Iris pigment epithelial cell (primary cell): ENCODE measurements at regions not wholly inside any gene's neighbourhood (a gene's known extent, or its start where the extent isn't known, plus 50 kb on each side); places are given as distances from the start of the nearest gene placed in this dataset.
"Not testable (repeated sequence)": the region's sequence is repeated elsewhere in the genome, so short reads cannot be mapped to it uniquely, and the experiment has no call there.

Experiments used
- DNase-seq: peaks from one replicate; pipeline ENCODE4 v3.0.0-alpha.2; 2011; ENCODE audit warnings: low read depth

DNA sequence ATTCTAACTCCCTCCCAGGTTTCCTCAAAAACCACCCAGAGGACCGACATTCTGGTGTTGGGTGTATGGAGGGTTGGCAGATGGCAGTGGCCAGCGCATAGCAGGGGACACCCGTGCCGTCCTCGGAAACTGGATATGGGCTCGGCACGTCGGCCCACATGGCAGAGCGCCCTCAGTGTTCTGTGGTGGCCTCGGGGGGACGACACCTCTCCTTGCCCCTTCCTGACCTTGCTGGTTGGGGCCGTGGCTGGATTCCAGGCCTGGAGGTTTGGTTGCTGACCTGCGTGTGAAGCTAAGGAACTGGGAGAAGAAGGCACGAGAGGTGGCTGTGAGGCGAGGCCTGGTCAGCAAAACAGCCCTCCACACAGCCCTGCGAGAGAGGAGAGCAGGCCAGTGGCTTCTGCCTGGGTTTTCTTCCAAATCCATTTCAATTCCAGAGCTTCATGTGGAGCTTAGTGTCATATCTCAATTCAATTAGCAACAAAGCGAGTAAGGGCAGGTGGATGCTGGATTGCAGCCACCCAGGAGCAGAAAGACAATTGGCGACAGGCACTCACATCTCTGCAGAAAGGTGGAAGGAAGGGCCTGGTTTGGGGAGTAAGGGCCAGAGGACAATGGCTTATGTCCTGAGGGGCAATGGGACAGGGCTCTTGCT, 478.4 kb downstream of the BRD1 start:
- DNase-seq, result no peak

DNA sequence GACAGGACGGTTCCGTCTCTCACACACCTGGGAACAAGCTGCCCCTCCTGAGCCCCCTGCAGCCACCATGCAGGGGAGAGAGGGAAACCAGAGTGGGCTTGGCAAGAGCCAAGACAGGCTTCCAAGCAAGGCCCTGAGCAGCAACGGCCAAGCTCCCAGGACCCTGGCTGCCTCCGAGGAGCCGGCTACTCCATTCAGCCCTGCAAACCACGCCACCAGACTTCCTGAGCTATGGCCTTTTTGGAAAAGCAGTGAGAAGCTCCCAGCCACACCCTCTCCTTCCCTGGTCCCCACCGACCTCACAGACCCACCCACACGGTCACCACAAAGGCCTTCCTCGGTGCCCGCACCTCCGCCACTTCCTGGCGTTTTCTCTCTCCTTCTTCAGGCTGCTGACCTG, 479.0 kb downstream of the BRD1 start:
- no peak for DNase-seq

DNA sequence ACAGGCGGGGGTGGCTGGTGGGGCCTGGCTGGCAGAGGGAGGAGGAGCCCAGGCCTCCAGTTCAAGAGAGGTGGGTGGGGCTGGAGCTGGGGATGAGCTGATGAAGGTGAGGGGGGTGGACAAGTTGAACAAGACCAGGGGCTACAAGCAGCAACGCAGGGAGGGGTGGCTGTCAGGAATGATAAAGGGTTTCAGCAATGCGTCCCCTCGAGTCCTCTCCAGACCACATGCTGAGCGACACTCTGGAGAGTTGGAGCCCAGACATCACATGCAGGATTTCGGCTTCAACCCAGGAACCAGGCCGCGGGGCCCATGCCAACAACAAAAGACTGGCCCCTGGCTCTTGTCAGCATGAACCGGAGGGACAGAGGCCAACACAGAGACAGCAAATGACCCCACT, 480.3 kb downstream of the BRD1 start:
- no peak for DNase-seq

DNA sequence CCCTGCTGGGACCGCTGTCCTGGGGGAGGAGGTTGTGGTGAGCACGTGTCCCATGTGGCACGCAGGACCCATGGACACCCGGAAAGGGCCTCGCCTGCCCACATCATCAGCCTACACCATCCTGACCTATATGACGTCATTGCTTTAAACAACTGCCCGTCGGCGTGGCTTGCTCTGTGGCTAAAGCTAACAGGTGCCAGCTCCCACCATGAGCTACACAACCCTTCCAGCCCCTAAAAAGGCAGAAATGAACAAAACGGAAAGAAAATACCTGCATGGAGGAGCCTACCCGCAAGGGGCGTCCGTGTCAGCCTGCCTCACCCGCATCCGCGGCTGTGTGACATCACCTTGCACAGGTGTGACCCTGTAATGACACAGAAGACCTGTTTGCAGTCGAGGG, 481.8 kb downstream of the BRD1 start:
- no peak for DNase-seq

DNA sequence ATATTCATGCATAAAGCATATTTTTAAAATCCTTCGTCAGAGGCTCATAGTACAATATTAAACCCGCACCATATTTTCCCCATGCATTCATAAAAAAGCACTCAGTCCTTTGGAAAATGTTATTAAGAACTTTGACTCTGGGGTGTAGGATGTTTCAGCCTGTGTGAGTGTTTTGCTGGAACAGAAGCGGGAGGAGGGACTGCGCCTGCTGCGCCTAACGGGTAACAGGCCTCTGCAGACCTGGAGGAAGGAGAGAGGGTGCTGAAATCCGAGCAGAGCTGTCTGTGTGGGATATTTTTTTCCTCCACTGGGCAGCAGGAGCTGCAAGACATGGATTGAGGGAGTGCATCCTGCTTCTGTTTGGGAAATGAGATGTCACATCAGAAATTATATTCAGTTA, 483.0 kb downstream of the BRD1 start:
- no peak for DNase-seq

DNA sequence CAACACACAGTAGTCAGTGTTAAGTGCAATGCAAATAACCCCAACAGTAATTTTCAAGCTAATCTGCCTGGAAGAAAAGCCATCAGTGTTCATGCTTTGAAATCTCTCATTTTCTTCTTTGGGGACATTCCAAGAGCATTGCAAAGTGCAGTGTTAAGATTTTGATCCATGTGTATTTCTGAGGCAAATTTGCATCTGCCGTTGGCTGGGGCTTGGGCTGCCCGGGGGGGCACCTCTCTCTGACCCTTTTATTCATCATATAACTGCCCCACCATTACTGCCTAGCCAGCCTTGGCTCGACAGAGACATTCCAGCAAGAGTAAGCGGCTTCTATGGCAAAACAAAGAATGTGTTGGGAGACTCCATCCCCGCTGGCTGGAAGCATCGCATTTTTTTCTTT, 483.5 kb downstream of the BRD1 start:
- DNase-seq, result no peak

DNA sequence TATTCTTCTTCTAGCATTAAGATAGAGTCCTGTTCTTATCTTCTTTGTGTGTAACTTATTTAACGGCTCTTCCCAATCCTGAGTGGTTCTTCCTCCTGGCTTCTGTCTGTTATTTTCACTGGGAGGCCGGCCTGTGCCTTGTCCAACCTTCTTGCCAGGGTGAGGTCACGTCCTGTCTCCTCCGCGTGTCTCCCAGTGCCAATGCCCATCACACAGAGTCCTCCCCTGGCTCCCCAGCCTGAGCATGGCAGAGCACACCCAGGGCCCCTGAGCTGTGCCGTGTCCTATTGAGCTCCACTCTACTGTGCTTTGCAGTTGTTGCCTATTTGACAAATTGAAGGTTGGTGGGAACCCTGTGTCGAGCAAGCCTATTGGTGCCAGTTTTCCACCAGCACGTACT, 487.3 kb downstream of the BRD1 start:
- no peak for DNase-seq

DNA sequence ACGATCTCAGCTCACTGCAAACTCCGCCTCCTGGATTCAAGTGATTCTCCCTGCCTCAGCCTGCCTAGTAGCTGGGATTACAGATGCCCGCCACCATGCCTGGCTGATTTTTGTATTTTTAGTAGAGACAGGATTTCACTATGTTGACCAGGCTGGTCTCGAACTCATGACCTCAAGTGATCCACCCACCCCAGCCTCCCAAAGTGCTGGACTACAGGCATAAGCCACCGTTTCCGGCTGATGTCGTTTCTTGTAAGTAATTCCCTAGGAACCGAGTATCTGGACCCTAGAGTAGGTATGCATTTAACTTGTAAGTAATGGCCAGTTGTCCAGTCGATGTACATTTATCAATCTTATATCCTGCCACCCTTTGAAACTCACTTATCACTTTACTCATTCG, 491.2 kb downstream of the BRD1 start:
- DNase-seq, result not testable (repeated sequence)

DNA sequence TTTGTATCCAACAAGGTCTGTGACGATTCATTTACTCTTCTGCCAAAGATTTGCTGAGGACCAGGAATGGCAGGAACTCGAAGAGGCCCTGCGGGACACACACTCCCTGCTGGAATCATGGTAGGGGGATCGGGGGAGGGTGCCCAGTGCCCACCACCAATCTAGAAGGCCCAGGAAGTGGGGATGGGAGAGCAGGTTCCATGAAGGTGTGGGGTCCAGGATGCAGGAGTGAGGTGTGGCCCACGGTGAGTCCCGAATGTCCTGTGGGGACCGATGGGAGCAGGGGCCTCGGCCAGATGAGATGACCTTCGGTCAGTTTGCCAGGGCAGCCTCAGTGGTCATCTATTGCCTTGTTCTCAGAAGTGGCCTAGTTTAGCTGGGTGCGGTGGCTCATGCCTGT, 492.7 kb downstream of the BRD1 start:
- no peak for DNase-seq

DNA sequence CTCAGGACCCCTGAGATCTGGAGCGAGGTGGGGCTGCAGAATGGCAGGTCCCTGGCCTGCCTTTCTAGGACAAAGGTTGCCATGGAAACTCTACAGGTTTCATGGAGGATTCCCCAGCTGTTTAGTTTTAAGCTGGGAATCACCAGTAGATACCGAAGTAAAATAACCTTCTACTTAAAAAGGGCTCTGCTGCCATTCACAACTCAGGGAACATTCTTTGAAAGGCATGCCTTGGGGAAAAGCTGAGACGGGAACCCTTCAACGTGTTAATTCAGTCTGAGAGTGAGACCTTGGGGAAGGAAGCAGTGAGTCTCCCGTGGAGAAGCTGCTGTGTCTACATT, 493.3 kb downstream of the BRD1 start:
- DNase-seq, result no peak

DNA sequence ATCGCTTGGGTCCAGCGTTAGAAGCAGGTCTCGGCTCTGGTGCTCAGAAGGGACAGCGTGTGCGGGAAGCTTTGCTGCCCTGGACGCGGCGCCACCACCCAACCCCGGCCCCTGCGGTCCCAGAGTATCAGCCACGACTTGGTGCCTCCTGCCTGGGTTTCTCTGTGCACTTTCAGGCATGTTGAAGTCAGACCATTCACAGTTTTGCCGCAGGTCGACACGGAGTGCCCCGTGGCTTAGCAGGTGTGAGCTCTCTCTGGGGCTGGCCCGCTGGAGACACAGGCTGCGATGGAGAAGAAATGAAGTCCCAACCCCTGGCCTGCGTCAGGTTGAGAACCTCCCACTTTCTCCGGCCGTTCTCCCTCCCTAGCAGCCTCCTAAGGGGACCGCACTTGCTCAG, 494.5 kb downstream of the BRD1 start:
- DNase-seq, result no peak

DNA sequence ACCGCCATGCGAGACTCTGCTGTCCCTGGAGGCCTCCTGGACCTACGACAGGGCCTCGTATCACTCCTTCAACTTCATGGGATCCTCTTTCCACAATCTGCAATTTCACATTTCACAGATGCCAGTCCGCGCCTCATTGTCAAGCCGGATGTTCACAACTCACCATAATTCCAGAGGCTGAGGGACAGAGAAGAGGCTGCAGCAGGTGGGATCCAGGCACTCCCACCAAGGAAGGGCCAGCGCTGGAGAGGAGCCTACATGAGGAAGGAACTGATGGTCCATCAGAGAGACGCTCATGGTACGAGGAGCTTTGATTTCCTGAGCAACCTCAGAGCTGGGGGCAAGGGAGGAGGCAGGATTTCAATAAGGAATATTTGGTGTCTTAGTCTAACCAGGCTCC, 495.0 kb downstream of the BRD1 start:
- DNase-seq, result no peak

DNA sequence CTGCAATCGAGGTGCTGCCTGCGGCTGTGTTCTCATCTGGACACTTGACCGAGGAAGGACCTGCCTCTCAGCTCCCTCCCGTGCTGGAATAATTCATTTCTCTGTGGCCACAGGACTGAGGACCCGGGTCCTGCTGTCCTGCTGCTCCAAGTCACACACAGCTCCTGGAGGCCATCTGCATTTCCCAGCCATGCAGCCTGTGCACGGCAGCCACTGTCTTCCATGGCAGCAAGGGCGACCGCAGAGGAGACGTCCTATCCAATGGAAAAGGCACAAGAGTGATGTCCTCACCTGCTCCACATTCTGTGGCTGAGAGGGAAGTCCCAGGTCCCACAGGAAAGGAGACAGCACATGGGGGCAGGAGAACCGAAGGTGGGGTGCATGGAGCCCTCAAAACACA, 495.8 kb downstream of the BRD1 start:
- no peak for DNase-seq

DNA sequence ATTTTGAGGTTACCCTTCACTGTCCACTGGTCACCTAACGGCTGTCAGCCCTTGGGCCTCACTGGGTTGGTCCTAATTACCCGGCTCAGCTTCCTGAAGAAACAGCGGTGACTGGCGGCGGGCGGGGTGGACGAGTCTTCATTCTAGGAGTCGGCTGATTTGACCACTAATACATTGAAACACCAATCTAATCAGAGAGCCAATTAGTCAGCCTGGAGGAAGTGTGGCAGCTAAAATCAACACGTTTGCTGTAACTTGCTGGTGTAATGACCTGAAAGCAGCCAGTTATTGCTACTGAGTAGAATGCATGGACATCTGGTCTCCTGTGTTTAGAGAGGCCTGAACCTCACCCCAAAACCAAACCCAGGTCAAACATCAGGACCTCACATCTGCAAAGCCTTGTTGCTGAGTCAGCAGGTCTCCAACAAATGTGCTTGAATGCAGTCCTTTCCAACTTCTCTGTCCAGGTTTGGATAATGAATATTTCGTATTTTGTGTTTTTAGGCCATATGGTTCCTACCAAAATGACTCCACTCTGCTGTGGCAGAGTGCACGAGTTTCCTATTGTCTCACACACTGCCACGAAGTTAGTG, 496.4 kb downstream of the BRD1 start:
- DNase-seq, result no peak

DNA sequence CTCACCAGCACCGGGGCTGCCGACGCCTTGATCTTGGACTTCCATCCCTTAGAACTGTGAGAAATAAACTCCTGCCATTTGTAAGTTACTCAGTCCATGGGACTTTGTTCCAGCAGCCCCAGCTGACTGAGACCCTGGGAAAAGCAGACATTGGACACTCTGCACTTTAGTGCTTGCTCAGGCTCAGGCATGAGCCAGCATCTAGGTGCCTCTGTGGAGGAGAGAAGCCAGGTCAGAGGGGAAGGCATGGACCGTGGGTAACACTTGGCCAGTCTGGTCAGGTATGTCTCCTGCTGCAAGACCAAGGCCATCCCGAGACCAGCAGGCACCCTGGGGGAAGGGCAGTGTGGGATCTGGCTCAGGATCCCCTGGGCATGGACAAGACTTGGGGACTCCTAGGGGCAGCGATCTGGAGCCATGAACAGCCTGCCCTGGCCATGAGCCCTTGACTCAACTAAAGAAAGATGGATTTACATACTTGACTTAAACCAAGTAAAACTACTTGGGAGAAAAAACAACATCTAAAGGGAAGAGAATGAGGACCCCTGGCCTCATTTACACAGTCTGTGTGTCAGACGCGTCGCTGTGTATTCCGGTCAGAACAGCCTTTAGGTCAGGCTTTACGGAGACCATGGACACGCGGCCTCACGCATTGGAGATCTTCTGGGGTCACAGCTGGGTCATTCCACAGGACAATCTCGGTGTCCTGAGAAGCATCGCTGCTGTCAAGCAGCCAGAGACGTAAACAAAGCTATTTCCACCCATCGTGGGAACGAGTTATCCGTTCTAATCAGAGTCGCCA, 497.1 kb downstream of the BRD1 start:
- no peak for DNase-seq

DNA sequence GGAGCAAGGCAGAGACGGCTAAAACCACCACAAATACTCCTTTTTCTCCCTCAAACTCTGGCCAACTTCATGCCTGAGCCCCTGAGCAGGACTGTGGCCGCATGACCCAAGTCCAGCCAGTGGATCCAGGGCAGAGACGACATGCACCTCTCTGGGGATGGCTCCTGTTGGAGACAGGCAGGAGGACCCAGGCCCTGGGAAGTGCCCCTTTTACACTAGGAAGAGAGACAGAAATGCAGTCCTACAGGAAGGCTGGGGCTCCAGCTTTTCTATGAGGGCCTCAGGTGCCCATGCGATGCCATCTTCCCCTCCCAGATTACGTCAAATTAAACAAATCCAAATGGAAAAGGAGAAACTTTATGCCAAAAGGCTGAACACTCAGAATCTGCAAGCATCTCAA, 498.0 kb downstream of the BRD1 start:
- no peak for DNase-seq

DNA sequence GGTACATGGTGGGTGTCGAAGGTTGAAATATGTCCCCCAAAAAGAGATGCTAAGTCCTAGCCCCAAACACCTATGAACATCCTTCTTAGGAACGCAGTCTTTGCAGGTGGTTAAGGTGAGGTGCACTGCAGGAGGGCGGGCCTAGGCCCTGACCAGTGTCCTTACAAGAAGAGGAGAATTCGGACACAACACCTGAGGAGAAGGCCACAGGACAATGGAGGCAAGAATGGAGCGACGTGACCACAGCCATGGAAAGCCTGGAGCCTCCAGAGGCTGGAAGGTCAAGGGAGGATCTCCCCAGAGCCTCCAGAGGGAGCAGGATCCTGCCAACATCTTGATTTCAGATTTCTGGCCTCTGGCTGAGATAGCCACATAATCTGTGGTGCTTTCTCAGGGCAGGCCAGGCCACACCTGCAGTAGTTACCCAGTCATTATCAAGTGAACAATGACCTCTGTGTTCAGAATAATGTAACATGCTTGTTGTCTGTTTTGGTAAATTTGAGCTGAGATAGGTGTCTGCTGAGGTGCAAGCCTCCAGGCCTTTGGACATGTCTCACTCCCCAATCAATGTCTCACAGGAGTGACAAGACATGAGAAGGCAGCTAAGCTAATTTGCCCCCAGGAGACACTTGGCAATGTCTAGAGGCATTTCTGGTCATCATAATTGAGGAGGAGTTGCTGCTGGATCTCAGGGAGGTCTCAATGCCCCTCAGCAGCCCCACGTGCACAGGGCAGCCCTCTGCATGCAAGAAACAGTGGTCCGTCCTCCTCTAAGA, 498.9 kb downstream of the BRD1 start:
- no peak for DNase-seq

DNA sequence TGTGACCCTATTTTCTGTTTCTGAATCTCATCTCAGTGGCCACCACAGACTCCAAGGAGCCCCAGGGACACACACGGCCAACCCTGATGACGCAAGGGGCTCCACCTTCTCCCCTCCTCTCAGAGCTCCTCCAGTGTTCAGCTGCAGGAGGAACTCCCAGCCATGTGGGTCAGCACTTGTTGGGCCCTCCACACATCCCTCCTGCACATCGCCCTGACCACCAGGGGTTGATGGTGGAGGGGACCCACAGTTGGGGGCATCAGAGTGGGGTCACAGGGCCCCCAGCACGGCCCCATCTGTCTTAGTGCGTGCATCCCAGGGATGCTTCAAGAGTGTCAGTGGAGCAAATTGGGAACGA, 499.6 kb downstream of the BRD1 start:
- no peak for DNase-seq

DNA sequence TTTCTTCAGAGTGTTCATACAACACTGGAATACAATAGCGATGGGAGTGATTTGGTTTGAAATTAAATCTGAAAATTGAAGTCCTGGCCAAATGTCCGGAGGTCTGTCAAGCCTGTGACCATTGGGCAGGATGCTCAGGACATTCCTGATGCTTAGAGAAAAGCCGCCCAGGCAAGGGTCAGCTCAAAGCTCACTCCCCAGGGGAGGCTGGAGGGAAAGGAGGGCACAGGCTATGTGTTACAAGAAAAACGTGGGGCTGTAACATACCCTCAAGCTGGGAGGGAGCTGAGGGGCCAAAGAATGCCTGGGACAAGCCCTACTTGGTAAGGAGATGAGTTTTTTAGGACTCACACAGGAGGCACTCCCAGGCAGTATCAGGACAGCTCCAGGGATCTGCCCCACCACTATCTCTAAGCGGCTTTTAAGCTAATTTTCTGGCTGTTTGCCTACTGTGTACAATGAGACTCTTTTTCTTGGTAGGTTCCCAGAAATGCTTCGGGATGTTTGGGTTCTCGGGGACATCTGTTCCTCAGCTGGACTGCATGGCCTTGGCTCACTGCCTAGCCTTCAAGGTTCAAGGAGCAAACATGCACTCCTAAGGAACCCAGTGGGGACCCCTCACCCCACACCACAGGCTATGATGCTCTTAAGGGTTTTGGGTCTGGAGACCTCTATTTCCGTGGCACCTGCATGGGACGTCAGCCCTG, 500.1 kb downstream of the BRD1 start:
- DNase-seq, result no peak

DNA sequence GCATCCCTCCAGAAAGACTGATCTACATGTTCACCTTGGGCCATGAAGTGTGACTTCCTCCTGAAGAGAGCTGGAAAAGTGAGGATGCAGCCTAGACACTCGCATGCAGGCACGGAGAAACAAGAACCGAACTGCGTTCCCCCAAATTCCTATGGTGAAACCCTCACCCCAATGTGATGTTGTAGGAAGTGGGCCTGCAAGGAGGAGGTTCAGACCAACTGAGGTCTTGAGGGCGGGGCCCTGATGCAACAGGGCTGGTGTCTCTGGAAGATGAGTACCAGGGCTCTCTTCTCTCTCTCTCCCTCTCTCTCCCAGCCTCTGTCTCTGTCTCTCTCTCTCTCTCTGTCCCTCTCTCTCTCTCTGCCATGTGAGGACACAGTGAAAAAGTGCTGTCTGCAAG, 501.1 kb downstream of the BRD1 start:
- no peak for DNase-seq

DNA sequence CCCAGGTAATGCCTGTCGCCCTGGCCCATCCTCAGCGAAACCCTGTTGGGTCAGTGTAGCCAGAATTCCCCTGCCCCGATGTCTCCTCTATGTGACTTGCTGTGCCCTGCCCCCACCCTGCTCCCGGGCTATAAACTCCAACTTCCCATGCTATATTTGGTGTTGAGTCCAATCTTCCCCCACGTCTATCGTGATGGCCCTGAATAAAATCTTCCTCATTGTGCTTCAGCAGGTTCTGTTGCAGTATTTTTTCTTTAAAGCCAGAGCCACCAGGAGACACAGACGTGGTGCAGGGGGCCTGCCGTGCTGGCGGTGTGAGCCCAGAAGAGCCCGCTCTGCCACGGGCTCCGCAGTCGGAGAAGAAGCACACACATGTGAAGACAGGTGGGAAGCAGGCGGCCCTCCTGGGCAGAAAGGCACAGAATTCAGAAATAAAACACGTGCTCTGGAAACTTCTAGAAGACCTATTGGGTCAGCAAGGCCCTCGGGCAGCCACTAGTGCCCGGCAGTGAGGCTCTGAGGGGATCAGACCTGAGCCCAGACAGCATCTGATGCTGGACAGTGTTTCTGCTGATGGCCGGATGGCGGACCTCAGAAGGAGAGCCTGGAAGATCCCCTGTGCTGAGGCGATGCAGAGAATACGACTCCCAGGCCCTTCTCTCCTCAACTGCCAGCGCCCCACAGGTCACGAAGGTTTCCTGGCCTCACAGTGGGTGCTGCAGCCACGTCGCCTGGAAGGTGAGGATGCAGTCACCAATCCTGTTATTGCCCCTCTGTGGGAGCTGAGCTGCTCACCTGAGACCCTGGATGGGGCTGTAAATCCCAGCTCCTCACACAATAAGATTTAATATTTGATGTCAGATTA, 501.9 kb downstream of the BRD1 start:
- no peak for DNase-seq
